GM21381 (cell line): ENCODE measurements at regions not wholly inside any gene's neighbourhood (a gene's known extent, or its start where the extent isn't known, plus 50 kb on each side); places are given as distances from the start of the nearest gene placed in this dataset.
"Not testable (repeated sequence)": the region's sequence is repeated elsewhere in the genome, so short reads cannot be mapped to it uniquely, and the experiment has no call there.

Experiments
- ATAC-seq: cut with Tn5 transposase; IDR thresholded peaks from one replicate; pipeline ENCODE4 v1.9.1; 2021; ENCODE audit warnings: mild to moderate bottlenecking, moderate library complexity; ENCODE audit not compliant: unreplicated experiment

DNA sequence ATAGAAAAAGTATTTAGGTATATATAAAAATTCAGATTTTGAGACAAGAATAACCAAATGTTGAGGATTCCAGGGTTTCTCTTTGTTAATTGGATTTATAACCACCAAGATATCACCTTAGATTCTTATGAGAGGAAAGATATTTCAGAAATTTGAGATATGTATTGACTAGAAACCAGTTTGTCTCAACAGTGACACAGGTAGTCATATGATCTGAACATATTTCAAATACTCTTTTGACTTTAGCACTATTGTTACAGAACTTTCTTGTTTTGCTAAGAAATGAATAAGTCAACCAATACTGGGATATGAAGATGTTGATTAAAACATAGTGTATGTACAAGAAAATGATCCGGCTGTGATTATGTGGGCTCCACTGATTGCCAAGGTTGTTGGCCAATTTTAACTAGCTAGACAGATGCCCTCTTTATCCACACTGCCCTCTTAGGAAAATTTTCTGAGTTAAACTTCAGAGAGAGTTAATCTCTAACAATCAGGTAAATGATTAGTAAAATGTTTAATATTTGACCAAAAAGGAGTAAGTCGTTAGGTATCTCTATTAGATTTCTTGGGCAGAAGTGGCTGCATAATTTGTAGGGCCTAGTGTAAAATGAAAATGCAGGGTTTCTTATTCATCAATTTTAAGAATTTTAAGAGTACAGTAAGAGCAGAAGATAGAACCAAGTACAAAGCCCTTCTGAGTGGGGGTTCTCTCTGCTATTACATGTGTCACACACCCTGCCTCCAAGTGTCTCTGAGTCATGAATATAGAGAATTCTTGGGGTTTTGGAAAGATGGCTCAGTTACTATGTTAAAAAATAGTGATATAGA is 376.0 kb downstream of the TFEC start:
- ATAC-seq: no peak

DNA sequence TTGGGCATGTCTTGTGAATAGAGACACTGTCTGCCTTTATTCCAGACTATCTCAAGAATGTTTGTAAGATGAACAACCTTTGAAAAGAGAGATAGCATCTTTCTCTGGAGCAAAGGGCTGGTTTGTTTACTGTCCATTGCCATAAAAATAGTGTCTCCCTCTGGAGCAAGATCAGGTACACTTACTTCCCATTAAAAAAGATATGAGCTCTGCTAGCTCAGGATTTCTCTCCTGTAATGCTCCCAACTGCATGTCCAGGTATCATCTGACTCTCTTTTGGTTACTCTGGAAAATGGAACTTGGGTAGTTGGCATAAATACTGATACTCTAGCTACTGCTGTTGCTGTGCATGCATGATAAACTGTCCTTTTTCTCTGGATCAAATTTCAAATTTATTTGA is 381.1 kb downstream of the TFEC start:
- no peak for ATAC-seq

GRCh38 chr7:115647712-115648111 is 382.9 kb downstream of the TFEC start:
- ATAC-seq: no peak

- ATAC-seq: no peak
Observed at GRCh38 chr7:115642194-115642593, 388.4 kb downstream of the TFEC start.

GRCh38 chr7:115638853-115639252 is 391.7 kb downstream of the TFEC start:
- no peak for ATAC-seq

- no peak for ATAC-seq
Observed at GRCh38 chr7:115637128-115637527, 393.4 kb downstream of the TFEC start.

DNA sequence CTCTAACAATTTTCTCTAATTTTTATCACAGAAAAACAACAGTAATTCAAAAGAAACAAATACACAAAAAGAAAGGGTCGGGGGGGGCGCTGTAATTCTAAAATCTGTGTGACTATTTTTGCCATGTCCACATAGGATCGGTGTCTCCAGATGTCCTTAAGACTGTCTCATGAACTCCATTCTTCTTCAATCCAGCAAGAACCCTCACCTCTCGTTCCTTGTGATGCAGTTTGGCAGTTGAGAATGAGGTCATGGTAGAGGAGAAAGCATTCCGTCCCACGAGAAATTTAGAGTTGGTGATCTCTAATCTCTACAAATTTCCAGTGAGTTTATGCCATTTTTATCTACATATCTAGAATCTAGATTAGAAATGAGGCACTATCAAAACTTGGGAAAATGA is 394.7 kb downstream of the TFEC start:
- ATAC-seq: no peak

DNA sequence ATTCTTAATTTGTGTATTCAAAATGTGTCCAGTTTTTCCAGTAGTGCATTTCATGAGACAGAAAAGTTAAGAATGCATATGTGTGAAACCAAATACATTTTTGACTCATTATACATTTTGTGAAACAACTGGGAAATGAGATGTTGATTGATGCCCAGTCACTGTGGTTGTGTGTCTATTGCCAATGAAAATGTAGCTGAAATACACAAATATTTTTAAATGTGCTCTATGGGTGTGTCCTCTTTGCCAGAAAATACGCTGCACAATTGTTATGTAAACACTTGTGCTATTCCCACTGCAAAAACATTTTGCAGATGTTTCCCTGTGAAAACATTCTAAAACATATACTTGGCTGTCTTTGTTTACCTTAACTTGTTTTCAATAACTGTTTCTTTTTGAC is 395.2 kb downstream of the TFEC start:
- ATAC-seq: no peak

GRCh38 chr7:115634633-115635032 is 395.9 kb downstream of the TFEC start:
- no peak for ATAC-seq

DNA sequence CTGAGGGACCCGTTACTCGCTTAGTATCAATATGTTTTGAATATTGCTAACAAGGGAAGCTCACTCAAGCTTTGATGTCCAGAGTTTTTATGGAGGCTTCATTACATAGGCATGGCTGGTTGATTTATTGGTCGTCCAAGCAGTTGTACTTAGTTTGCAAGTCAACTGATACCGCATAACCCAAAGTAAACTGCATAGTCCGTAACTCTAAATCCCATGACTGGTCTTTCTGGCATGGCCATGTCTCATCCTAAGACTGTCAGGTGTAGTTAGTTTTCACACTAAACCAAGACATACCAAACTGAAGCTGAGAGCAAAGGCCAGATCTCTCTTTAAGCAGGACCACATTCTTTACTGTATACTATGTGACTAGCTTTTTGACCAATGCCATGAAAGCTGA is 397.9 kb downstream of the TFEC start:
- no peak for ATAC-seq

GRCh38 chr7:115631782-115632181 is 398.8 kb downstream of the TFEC start:
- ATAC-seq: no peak

DNA sequence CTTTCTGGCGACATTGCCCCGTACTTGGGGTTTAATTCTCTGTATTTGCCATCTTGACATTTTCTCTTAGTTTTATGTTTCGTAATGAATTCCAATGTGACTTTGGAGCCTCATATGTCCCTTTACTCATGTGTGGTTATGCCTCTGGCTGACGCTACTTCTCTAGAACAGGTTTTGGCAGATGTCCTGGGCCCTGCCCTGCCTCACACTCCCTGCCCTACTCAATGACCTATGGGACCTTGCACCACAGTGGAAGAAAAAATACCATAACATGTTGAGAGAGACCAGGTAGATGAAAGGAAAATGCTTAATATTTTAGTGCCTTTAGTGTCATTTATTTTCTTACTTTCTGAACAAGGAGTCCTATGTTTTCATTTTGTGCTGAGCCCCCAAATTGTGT is 400.5 kb downstream of the TFEC start:
- no peak for ATAC-seq

- ATAC-seq: no peak
Observed at GRCh38 chr7:115618676-115619075, 411.9 kb downstream of the TFEC start.

- ATAC-seq: no peak
Observed at GRCh38 chr7:115613836-115614235, 416.7 kb downstream of the TFEC start.

DNA sequence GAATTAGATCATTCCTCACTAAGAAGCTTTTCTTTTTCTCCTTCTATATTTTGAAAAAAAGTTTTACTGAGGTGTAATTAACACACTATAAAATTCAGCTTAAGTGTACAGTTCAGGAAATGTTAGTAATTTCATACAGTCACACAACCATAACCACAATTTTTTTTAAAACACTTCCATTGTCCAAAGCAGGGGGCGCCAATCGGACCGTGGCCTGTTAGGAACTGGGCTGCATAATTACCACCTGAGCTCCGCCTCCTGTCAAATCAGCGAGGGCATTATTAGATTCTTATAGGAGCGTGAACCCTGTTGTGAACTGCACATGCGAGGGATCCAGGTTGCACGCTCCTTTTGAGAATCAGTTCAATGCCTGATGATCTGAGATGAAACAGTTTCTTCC is 427.1 kb downstream of the TFEC start:
- ATAC-seq: no peak

- ATAC-seq: no peak
Observed at GRCh38 chr7:115600207-115600606, 430.4 kb downstream of the TFEC start.

DNA sequence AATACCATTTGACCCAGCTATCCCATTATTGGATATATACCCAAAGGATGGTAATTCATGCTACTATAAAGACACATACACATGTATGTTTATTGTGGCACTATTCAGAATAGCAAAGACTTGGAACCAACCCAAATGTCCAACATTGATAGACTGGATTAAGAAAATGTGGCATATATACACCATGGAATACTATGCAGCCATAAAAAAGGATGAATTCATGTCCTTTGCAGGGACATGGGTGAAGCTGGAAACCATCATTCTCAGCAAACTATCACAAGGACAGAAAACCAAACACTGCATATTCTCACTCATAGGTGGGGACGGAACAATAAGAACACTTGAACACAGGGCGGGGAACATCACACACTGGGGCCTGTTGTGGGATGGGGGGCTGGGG is 431.4 kb downstream of the TFEC start:
- ATAC-seq: not testable (repeated sequence)

GRCh38 chr7:115597220-115597619 is 433.3 kb downstream of the TFEC start:
- not testable (repeated sequence) for ATAC-seq

- ATAC-seq: no peak
Observed at GRCh38 chr7:115593111-115593510, 437.5 kb downstream of the TFEC start.

GRCh38 chr7:115585015-115585718 is 445.4 kb downstream of the TFEC start:
- no peak for ATAC-seq

GRCh38 chr7:115582956-115583355 is 447.6 kb downstream of the TFEC start:
- ATAC-seq: no peak

- no peak for ATAC-seq
Observed at GRCh38 chr7:115578576-115578975, 452.0 kb downstream of the TFEC start.
